H9 (cell line): ENCODE measurements at regions not wholly inside any gene's neighbourhood (a gene's known extent, or its start where the extent isn't known, plus 50 kb on each side); places are given as distances from the start of the nearest gene placed in this dataset.

ENCODE experiments used
- DNase-seq: peaks from one replicate; pipeline ENCODE4 v3.0.0-alpha.2; 2017
- H2AFZ ChIP-seq: one replicate; pipeline ENCODE4 v1.6.1; 2013; ENCODE audit warnings: mild to moderate bottlenecking, low read length, control low read depth, moderate library complexity
- H2AK5ac ChIP-seq: 2 replicates; pipeline ENCODE4 v1.6.1; 2013; ENCODE audit warnings: low read length, control low read depth, mixed read lengths; ENCODE audit not compliant: insufficient read length
- H2BK120ac ChIP-seq: one replicate; pipeline ENCODE4 v1.6.1; 2013; ENCODE audit warnings: low read depth, mild to moderate bottlenecking, low read length, control low read depth, inconsistent platforms; ENCODE audit not compliant: poor library complexity, severe bottlenecking
- H2BK12ac ChIP-seq: 2 replicates; pipeline ENCODE4 v1.6.1; 2013; ENCODE audit warnings: low read length, control low read depth, mixed read lengths, low read depth; ENCODE audit not compliant: insufficient read length
- H2BK15ac ChIP-seq: 2 replicates; pipeline ENCODE4 v1.6.1; 2013; ENCODE audit warnings: low read depth, low read length, control low read depth
- H2BK20ac ChIP-seq: one replicate; pipeline ENCODE4 v1.6.1; 2013; ENCODE audit warnings: low read depth, mild to moderate bottlenecking, low read length, control low read depth, inconsistent platforms; ENCODE audit not compliant: poor library complexity, severe bottlenecking
- H2BK5ac ChIP-seq: 2 replicates; pipeline ENCODE4 v1.6.1; 2013; ENCODE audit warnings: low read length, control low read depth, mixed read lengths; ENCODE audit not compliant: insufficient read length
- H3K14ac ChIP-seq: 2 replicates; pipeline ENCODE4 v1.6.1; 2013; ENCODE audit warnings: low read length, control low read depth; ENCODE audit not compliant: insufficient read depth
- H3K18ac ChIP-seq: 2 replicates; pipeline ENCODE4 v1.6.1; 2013; ENCODE audit warnings: low read depth, mild to moderate bottlenecking, mixed read lengths, low read length, control low read depth; ENCODE audit not compliant: insufficient read length
- H3K23ac ChIP-seq: 2 replicates; pipeline ENCODE4 v1.6.1; 2013; ENCODE audit warnings: low read length, control low read depth, mixed read lengths, low read depth; ENCODE audit not compliant: insufficient read length
- H3K23me2 ChIP-seq: 2 replicates; pipeline ENCODE4 v1.6.1; 2013; ENCODE audit warnings: low read depth, mild to moderate bottlenecking, mixed read lengths, low read length, control low read depth; ENCODE audit not compliant: insufficient read length, poor library complexity, severe bottlenecking
- H3K27ac ChIP-seq: 2 replicates; pipeline ENCODE4 v1.5.1; 2013; ENCODE audit warnings: low read length, control low read depth, mixed read lengths, low read depth; ENCODE audit not compliant: insufficient read length
- H3K27me3 ChIP-seq: 2 replicates; pipeline ENCODE4 v1.6.1; 2013; ENCODE audit warnings: low read length, control low read depth, inconsistent platforms; ENCODE audit not compliant: insufficient read depth
- H3K4ac ChIP-seq: 2 replicates; pipeline ENCODE4 v1.6.1; 2013; ENCODE audit warnings: low read depth, mild to moderate bottlenecking, control low read depth, inconsistent platforms, low read length, moderate library complexity
- H3K4me1 ChIP-seq: 2 replicates; pipeline ENCODE4 v1.6.1; 2013; ENCODE audit warnings: low read length, control low read depth, inconsistent platforms; ENCODE audit not compliant: insufficient read depth
- H3K4me2 ChIP-seq: 2 replicates; pipeline ENCODE4 v1.6.1; 2013; ENCODE audit warnings: low read length, control low read depth, mixed read lengths; ENCODE audit not compliant: insufficient read length, insufficient read depth
- H3K56ac ChIP-seq: 2 replicates; pipeline ENCODE4 v1.6.1; 2013; ENCODE audit warnings: low read depth, mild to moderate bottlenecking, mixed read lengths, low read length, control low read depth; ENCODE audit not compliant: insufficient read length
- H3K79me1 ChIP-seq: 2 replicates; pipeline ENCODE4 v1.6.1; 2013; ENCODE audit warnings: low read depth, mild to moderate bottlenecking, moderate library complexity, low read length, control low read depth, inconsistent platforms; ENCODE audit not compliant: insufficient read depth, poor library complexity, severe bottlenecking
- H3K79me2 ChIP-seq: 2 replicates; pipeline ENCODE4 v1.6.1; 2013; ENCODE audit warnings: low read length, control low read depth, inconsistent platforms; ENCODE audit not compliant: insufficient read depth
- H3K9ac ChIP-seq: 2 replicates; pipeline ENCODE4 v1.6.1; 2013; ENCODE audit warnings: low read length, control low read depth, mixed read lengths; ENCODE audit not compliant: insufficient read length; ENCODE audit errors: extremely low read depth
- H3K9me3 ChIP-seq: one replicate; pipeline ENCODE4 v1.6.1; 2013; ENCODE audit warnings: low read depth, low read length, inconsistent platforms; ENCODE audit not compliant: control insufficient read depth
- H3T11ph ChIP-seq: one replicate; pipeline ENCODE4 v1.6.1; 2013; ENCODE audit warnings: mild to moderate bottlenecking, low read length, control low read depth, inconsistent platforms
- H4K20me1 ChIP-seq: one replicate; pipeline ENCODE4 v1.6.1; 2013; ENCODE audit not compliant: control insufficient read depth, insufficient read length, insufficient read depth
- H4K5ac ChIP-seq: 2 replicates; pipeline ENCODE4 v1.6.1; 2013; ENCODE audit warnings: low read depth, mild to moderate bottlenecking, mixed read lengths, low read length, control low read depth; ENCODE audit not compliant: insufficient read length
- H4K8ac ChIP-seq: replicated peaks from 2 replicates; pipeline ENCODE4 v1.6.1; 2013; ENCODE audit warnings: low read length, control low read depth, mixed read lengths, low read depth; ENCODE audit not compliant: insufficient read length
- H4K91ac ChIP-seq: 2 replicates; pipeline ENCODE4 v1.6.1; 2013; ENCODE audit warnings: low read depth, mild to moderate bottlenecking, moderate library complexity, mixed read lengths, low read length, control low read depth; ENCODE audit not compliant: insufficient read length
- H3K27ac Mint-ChIP-seq, 3 experiments: 2 replicates in 2 of 3; 3 replicates in 1 of 3; pipeline ENCODE4 v1.8.0; 2020 to 2021; ENCODE audit warnings: mixed read lengths in 3 of 3, mild to moderate bottlenecking in 1 of 3, moderate library complexity in 1 of 3
- H3K27me3 Mint-ChIP-seq: 2 replicates; pipeline ENCODE4 v1.8.0; 2021; ENCODE audit warnings: low read depth, mild to moderate bottlenecking, moderate library complexity, mixed read lengths
- H3K36me3 Mint-ChIP-seq, 3 experiments: 2 replicates in 2 of 3; 3 replicates in 1 of 3; pipeline ENCODE4 v1.8.0; 2020 to 2021; ENCODE audit warnings: low read depth in 3 of 3, mixed read lengths in 3 of 3; ENCODE audit not compliant: insufficient read depth in 1 of 3
- H3K4me1 Mint-ChIP-seq, 2 experiments: 2 replicates each; pipeline ENCODE4 v1.8.0; 2020; ENCODE audit warnings: mixed read lengths in 2 of 2
- H3K4me3 Mint-ChIP-seq, 2 experiments: 2 replicates in 1 of 2; 3 replicates in 1 of 2; pipeline ENCODE4 v1.8.0; 2020 to 2021; ENCODE audit warnings: mild to moderate bottlenecking in 2 of 2, mixed read lengths in 2 of 2, moderate library complexity in 1 of 2
- H3K9me3 Mint-ChIP-seq, 2 experiments: 2 replicates in 1 of 2; 3 replicates in 1 of 2; pipeline ENCODE4 v1.8.0; 2020; ENCODE audit warnings: mild to moderate bottlenecking in 2 of 2, mixed read lengths in 2 of 2, moderate library complexity in 1 of 2
- CTCF ChIP-seq: fragments of 200-600 bp; sonication (generic); conservative IDR thresholded peaks from 3 replicates; pipeline ENCODE4 v1.8.0; 2021; ENCODE audit warnings: antibody characterized with exemption, mild to moderate bottlenecking
- WGBS: extraction: QIAGEN DNeasy Blood & Tissue Kit; methylation state at CpG from one replicate; pipeline ENCODE4 v1.1.7; 2013; ENCODE audit warnings: missing lambda C conversion rate, low lambda C conversion rate, mixed read lengths; ENCODE audit not compliant: insufficient read length; ENCODE audit errors: extremely low coverage; 5-methylcytosine and 5-hydroxymethylcytosine counted together

- Mint-ChIP-seq H3K27me3 (peaks cover 31% of the 10 kb centered on the region), H3K36me3 (peaks cover 0 to 4% (median 0%) of the 10 kb centered on the region in 3 experiments; a peak in 3 of 7 replicates), H3K9me3 (peaks cover 61 to 88% of the 10 kb centered on the region in 2 experiments), H3K27ac (no peak overlapping the region), H3K4me1 (peaks cover 5 to 38% of the 10 kb centered on the region in 2 experiments), H3K4me3 (no peak overlapping the region)
- Histone ChIP-seq H3K27ac (no peak overlapping the region), H3K56ac (no peak overlapping the region), H4K5ac (no peak overlapping the region), H2AFZ (no peak overlapping the region), H3K23me2 (no peaks in the 10 kb centered on the region), H3K23ac (no peak overlapping the region), H3K4ac (no peak overlapping the region), H3K79me1 (no peaks in the 10 kb centered on the region), H4K8ac (no peak overlapping the region), H2BK15ac (no peak overlapping the region), H2BK5ac (no peak overlapping the region), H3K9ac (no peak overlapping the region), H2BK120ac (no peak overlapping the region), H3K9me3 (no peaks in the 10 kb centered on the region), H3T11ph (no peak overlapping the region), H3K14ac (no peak overlapping the region), H3K18ac (no peak overlapping the region), H3K79me2 (no peaks in the 10 kb centered on the region), H4K20me1 (no peaks in the 10 kb centered on the region), H2AK5ac (no peak overlapping the region), H4K91ac (no peak overlapping the region), H3K4me1 (no peaks in the 10 kb centered on the region), H3K4me2 (no peak overlapping the region), H2BK20ac (no peak overlapping the region), H3K27me3 (no peaks in the 10 kb centered on the region), H2BK12ac (no peak overlapping the region)
- no peak for DNase-seq
- no CpG with 5 or more reads among the region's 7 CpGs for WGBS
- TF ChIP-seq CTCF: no peak
Observed at GRCh38 chrX:69082753-69083150, 82.5 kb downstream of the PJA1 start.
